ENCODE measurements at regions not wholly inside any gene's neighbourhood (a gene's known extent, or its start where the extent isn't known, plus 50 kb on each side); places are given as distances from the start of the nearest gene placed in this dataset.

- DNase-seq = no peak
These were observed 243.3 kb downstream of the ARAP2 start for GRCh38 chr4:36000941-36001557.

DNA sequence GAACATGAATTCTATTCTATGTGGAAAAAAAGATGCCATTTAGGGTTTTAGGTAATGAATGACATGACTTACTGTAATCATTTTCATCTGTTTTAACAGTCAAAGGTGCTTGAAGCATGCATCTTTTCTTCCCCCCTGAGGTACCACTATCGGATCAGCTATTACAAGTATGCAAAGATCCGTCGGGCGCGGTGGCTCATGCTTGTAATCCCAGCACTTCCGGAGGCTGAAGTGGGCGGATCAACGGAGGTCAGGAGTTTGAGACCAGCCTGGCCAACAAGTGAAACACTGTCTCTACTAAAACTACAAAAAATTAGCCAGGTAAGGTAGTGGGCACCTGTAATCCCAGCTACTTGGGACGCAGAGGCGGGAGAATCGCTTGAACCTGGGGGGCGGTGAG lies 241.3 kb downstream of the ARAP2 start:
- DNase-seq = no peak

DNA sequence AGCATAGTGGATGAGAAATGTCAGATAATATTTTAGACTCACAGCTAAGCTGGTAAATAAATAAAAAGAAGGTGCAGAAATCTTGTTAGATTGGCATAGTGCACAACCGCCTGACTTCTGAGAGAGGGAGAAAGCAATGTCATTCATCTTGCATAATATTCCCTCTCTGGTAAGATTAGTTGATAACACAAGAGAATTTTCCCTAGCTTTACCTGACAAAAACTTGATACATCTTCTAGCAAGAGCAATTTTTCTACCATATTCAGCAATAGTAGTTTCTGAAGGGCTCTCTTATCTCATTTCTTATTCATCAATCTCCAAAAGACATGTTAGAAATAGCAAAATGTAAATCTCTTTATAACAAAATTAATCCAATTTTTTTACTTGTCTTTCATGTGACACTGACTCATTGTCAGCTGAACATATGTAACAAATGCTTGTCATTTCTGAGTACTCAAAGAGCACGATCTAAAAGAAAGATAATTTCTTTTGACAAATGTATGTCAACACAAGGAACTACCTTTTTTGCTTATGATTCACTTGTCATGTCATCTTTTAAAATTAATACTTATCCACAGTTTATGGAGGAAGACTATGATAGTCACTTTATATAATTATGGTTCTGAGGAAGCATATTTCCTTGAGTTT lies 240.0 kb downstream of the ARAP2 start:
- no peak for DNase-seq

- DNase-seq = no peak
These were observed 238.1 kb downstream of the ARAP2 start for GRCh38 chr4:36006226-36006625.

- DNase-seq = no peak
These were observed 233.9 kb downstream of the ARAP2 start for GRCh38 chr4:36010397-36010929.

GRCh38 chr4:36011381-36011780 lies 232.9 kb downstream of the ARAP2 start:
- no peak for DNase-seq

DNA sequence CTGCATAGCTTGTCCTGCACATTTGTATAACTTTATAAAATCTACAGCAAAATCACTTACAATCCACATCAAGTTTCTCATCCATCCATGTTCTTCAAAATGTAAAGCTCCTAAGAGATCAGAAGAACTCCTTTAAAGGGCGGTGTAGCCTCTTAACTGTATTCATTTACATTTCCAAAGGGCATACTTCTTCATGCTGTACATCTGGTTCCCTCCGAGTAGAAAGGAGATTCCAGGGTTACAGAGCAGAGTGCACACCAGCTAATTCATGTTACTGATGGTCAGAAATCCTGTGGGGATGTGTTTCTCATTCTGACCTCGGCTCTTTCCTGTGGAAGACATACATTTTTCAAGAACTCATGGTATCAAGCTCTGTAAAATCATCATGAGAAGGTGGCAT lies 231.8 kb downstream of the ARAP2 start:
- DNase-seq = no peak

DNA sequence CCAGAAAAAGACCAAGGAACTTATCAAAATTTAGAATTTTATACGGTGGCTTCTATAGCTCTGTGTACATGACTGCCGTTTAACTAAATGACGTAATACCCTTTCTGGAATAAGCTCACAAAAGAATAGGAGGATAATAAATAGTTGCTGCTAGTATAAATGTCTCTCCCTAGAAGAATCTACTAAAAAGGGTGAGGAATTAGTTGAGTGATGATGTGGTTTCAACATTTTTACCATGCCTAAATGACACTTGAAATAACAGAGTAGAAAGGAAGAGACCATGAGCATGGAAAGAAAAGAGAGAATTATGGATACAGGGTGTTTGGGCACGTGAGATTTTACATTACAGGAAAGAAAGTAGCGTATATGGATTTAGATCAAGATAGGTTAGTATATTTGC lies 231.1 kb downstream of the ARAP2 start:
- DNase-seq = no peak

Measured in CD4-positive, alpha-beta T cell treated with Interleukin-21 for 1 hour (primary cell).